GM06990 (cell line): ENCODE measurements at regions not wholly inside any gene's neighbourhood (a gene's known extent, or its start where the extent isn't known, plus 50 kb on each side); places are given as distances from the start of the nearest gene placed in this dataset.

Source experiments
- DNase-seq: peaks from one replicate; pipeline ENCODE4 v3.0.0-alpha.2; 2011; ENCODE audit not compliant: insufficient read length; ENCODE audit errors: extremely low read depth
- H3K27me3 ChIP-seq: replicated peaks from 2 replicates; pipeline ENCODE4 v1.6.0; 2011; ENCODE audit warnings: low read length; ENCODE audit not compliant: control insufficient read depth, insufficient read depth
- H3K36me3 ChIP-seq: 2 replicates; pipeline ENCODE4 v1.5.1; 2011; ENCODE audit warnings: low read length; ENCODE audit not compliant: control insufficient read depth, insufficient read depth
- H3K4me3 ChIP-seq: replicated peaks from 2 replicates; pipeline ENCODE4 v1.5.1; 2011; ENCODE audit warnings: low read depth, mild to moderate bottlenecking, control low read depth, low read length
- CTCF ChIP-seq: IDR thresholded peaks from 2 replicates; pipeline ENCODE4 v1.5.1; 2011; ENCODE audit warnings: low read length, control low read depth, mild to moderate bottlenecking, inconsistent platforms; ENCODE audit not compliant: insufficient read depth, poor library complexity, severe bottlenecking

- DNase-seq = no peak
- H3K27me3 ChIP-seq = no peaks in the 10 kb centered on the region
- H3K36me3 ChIP-seq = no peaks in the 10 kb centered on the region
- no peak for TF ChIP-seq CTCF
- no peak overlapping the region for H3K4me3 ChIP-seq
Measured at GRCh38 chr2:217204358-217204757, 344.5 kb upstream of the TNP1 start.

GRCh38 chr2:217203086-217203485 is 343.2 kb upstream of the TNP1 start:
- no peaks in the 10 kb centered on the region for H3K27me3 ChIP-seq

GRCh38 chr2:217199255-217199630 is 339.4 kb upstream of the TNP1 start:
- H3K36me3 ChIP-seq = no peaks in the 10 kb centered on the region
- H3K27me3 ChIP-seq = no peaks in the 10 kb centered on the region
- DNase-seq = no peak
- TF ChIP-seq CTCF = no peak
- no peak overlapping the region for H3K4me3 ChIP-seq

More at GRCh38 chr2:217203086-217203485, 343.2 kb upstream of the TNP1 start:
- no peak for TF ChIP-seq CTCF
- DNase-seq = no peak
- no peak overlapping the region for H3K4me3 ChIP-seq
- H3K36me3 ChIP-seq = no peaks in the 10 kb centered on the region

GRCh38 chr2:217195658-217196446 is 336.0 kb upstream of the TNP1 start:
- Histone ChIP-seq H3K4me3 (no peak overlapping the region), H3K27me3 (no peaks in the 10 kb centered on the region), H3K36me3 (no peaks in the 10 kb centered on the region)
- DNase-seq = no peak
- TF ChIP-seq CTCF = no peak

GRCh38 chr2:217195016-217195415 is 335.2 kb upstream of the TNP1 start:
- Histone ChIP-seq H3K27me3 (no peaks in the 10 kb centered on the region), H3K36me3 (no peaks in the 10 kb centered on the region), H3K4me3 (no peak overlapping the region)
- DNase-seq = no peak
- TF ChIP-seq CTCF = no peak
